Stimulated activated CD8-positive, alpha-beta memory T cell treated with anti-CD3 and anti-CD28 coated beads, Interleukin-7, amount 100 ng/mL, for 48 hours (primary cell): ENCODE measurements at regions not wholly inside any gene's neighbourhood (a gene's known extent, or its start where the extent isn't known, plus 50 kb on each side); places are given as distances from the start of the nearest gene placed in this dataset.
"Not testable (repeated sequence)": the region's sequence is repeated elsewhere in the genome, so short reads cannot be mapped to it uniquely, and the experiment has no call there.

Source experiments
- DNase-seq, 2 donors: peaks; one replicate each; pipeline ENCODE4 v3.0.0-alpha.2; 2020; ENCODE audit warnings: low read depth in 1 of 2; ENCODE audit errors: extremely low read depth in 1 of 2

- no peak for DNase-seq
Observed at GRCh38 chr12:46087916-46088439, 97.6 kb upstream of the SCAF11 start.

GRCh38 chr12:46084666-46085631, 94.6 kb upstream of the SCAF11 start:
- no peak for DNase-seq

GRCh38 chr12:46082490-46083200, 92.3 kb upstream of the SCAF11 start:
- no peak for DNase-seq

- no peak for DNase-seq
Observed at GRCh38 chr12:46073321-46073720, 82.9 kb upstream of the SCAF11 start.

- peak; percentile 10 to 50 for DNase-seq
Observed at GRCh38 chr12:46071769-46072624, 81.6 kb upstream of the SCAF11 start.

GRCh38 chr12:46071335-46071734, 81.0 kb upstream of the SCAF11 start:
- DNase-seq = no peak

GRCh38 chr12:46067094-46067493, 76.7 kb upstream of the SCAF11 start:
- no peak for DNase-seq

- DNase-seq = no peak
Observed at GRCh38 chr12:46065412-46066166, 75.2 kb upstream of the SCAF11 start.

- no peak for DNase-seq
Observed at GRCh38 chr12:46064548-46064947, 74.2 kb upstream of the SCAF11 start.

GRCh38 chr12:46058697-46059096, 68.3 kb upstream of the SCAF11 start:
- DNase-seq = not testable (repeated sequence)

GRCh38 chr12:46050805-46051204, 60.4 kb upstream of the SCAF11 start:
- DNase-seq = no peak

- no peak for DNase-seq
Observed at GRCh38 chr12:46049665-46050064, 59.3 kb upstream of the SCAF11 start.

- no peak for DNase-seq
Observed at GRCh38 chr12:46046436-46046835, 56.1 kb upstream of the SCAF11 start.

GRCh38 chr12:46043972-46044520, 53.7 kb upstream of the SCAF11 start:
- DNase-seq = no peak
